Caco-2 (cell line): ENCODE measurements at regions not wholly inside any gene's neighbourhood (a gene's known extent, or its start where the extent isn't known, plus 50 kb on each side); places are given as distances from the start of the nearest gene placed in this dataset.

Source experiments
- BruUV-seq: library from RNA; stranded (reverse); fragments of 400-500 nt; replicated peaks from 2 replicates; lab custom pipeline; 2021; lab: Mats Ljungman, UMichigan
- CTCF ChIA-PET: fragments of 300-600 bp; sonication (Branson Sonifier 250); formaldehyde crosslinking; loops from one replicate; lab custom pipeline; 2022; ENCODE audit warnings: antibody characterized with exemption; lab: Charles Lee
- POLR2A ChIA-PET: fragments of 300-600 bp; sonication (Branson Sonifier 250); formaldehyde crosslinking; loops from one replicate; lab custom pipeline; 2022; ENCODE audit warnings: antibody characterized with exemption; lab: Charles Lee
- DNase-seq, 2 experiments: peaks; one replicate each; pipeline versions ENCODE4 v3.0.0 to v3.0.0-alpha.2; 2020 to 2022
- H3K27me3 ChIP-seq: replicated peaks from 2 replicates; pipeline ENCODE4 v1.6.0; 2011; ENCODE audit warnings: low read length; ENCODE audit not compliant: control insufficient read depth, insufficient read depth
- H3K36me3 ChIP-seq: 2 replicates; pipeline ENCODE4 v1.5.1; 2011; ENCODE audit warnings: low read length; ENCODE audit not compliant: control insufficient read depth, insufficient read depth
- H3K4me1 ChIP-seq: fragments of 250-450 bp; sonication (Bioruptor Pico); 2 replicates; pipeline ENCODE4 v1.5.1; 2020; ENCODE audit warnings: mild to moderate bottlenecking
- H3K4me3 ChIP-seq: 2 replicates; pipeline ENCODE4 v1.5.1; 2011; ENCODE audit warnings: low read depth, mild to moderate bottlenecking, control low read depth, low read length
- H3K9me3 ChIP-seq: fragments of 250-450 bp; sonication (Bioruptor Pico); 2 replicates; pipeline ENCODE4 v1.5.1; 2020; ENCODE audit warnings: mild to moderate bottlenecking, moderate library complexity
- H3K27ac Mint-ChIP-seq: one replicate; pipeline ENCODE4 v1.8.0; 2022; ENCODE audit warnings: mixed read lengths; ENCODE audit not compliant: unreplicated experiment
- H3K27me3 Mint-ChIP-seq: one replicate; pipeline ENCODE4 v1.8.0; 2022; ENCODE audit warnings: mixed read lengths; ENCODE audit not compliant: insufficient read depth, unreplicated experiment
- H3K36me3 Mint-ChIP-seq: one replicate; pipeline ENCODE4 v1.8.0; 2022; ENCODE audit warnings: mild to moderate bottlenecking, mixed read lengths; ENCODE audit not compliant: insufficient read depth, unreplicated experiment
- H3K4me1 Mint-ChIP-seq: one replicate; pipeline ENCODE4 v1.8.0; 2022; ENCODE audit warnings: low read depth, mixed read lengths; ENCODE audit not compliant: unreplicated experiment
- H3K4me3 Mint-ChIP-seq: one replicate; pipeline ENCODE4 v1.8.0; 2022; ENCODE audit warnings: mild to moderate bottlenecking, moderate library complexity, mixed read lengths; ENCODE audit not compliant: unreplicated experiment
- H3K9me3 Mint-ChIP-seq: one replicate; pipeline ENCODE4 v1.8.0; 2022; ENCODE audit warnings: mixed read lengths; ENCODE audit not compliant: unreplicated experiment
- intact Hi-C: fragments of 100-400 bp; cut with micrococcal nuclease; formaldehyde crosslinking; loops from one replicate; pipeline ENCODE4 v1.10.0; 2022; ENCODE audit not compliant: unreplicated experiment
- TF ChIP-seq, protein P1 (sequence below), 2 experiments: fragments of 200-600 bp in 1 of 2; IDR thresholded peaks; 1 replicate in 1 of 2; 2 replicates in 1 of 2; pipeline versions ENCODE4 v1.5.1 to v1.8.0; 2011 to 2022; ENCODE audit warnings: antibody characterized with exemption in 1 of 2, control low read depth in 1 of 2, inconsistent platforms in 1 of 2, low read depth in 1 of 2, low read length in 1 of 2, mild to moderate bottlenecking in 1 of 2, moderate library complexity in 1 of 2; ENCODE audit not compliant: insufficient read depth in 1 of 2, severe bottlenecking in 1 of 2, unreplicated experiment in 1 of 2

DNA sequence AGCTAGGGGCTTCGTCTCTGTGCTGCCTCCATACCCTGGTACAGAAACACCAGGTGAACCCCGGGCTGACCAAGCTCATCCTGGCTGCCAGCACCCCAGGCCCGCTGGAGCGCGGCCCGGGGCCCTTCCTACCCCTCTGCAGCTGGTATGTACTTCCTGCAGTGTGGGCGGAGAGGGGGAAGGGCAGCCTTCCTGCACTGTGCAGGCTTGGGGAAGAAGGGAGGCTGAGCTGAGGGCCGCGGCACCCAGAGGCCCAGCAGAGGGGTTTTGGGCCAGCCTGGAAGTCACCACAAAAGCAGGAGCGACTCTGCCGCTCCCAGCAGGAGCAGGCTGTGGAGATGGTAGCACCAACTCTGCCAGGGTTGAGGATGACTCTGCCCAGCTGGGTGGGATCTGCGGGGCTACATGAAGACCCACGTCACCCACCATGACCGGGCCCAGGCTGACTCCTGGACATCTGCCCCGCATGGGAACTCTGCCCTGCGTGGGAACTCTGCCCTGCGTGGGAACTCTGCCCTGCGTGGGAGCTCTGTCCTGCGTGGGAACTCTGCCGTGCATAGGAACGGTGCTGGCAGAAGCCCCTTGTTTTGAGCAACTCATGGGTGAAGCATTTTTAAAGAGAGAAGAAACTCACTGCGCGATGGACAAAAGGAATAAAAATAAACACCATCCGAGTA lies 273.3 kb downstream of the NDUFA10 start:
- Histone ChIP-seq H3K4me3 (no peak overlapping the region), H3K4me1 (no peaks in the 10 kb centered on the region), H3K9me3 (no peaks in the 10 kb centered on the region), H3K36me3 (no peaks in the 10 kb centered on the region), H3K27me3 (no peaks in the 10 kb centered on the region)
- Mint-ChIP-seq H3K27ac (no peak overlapping the region), H3K36me3 (no peaks in the 10 kb centered on the region), H3K4me1 (no peaks in the 10 kb centered on the region), H3K9me3 (no peaks in the 10 kb centered on the region), H3K4me3 (no peak overlapping the region), H3K27me3 (no peaks in the 10 kb centered on the region)
- intact Hi-C loops = no loop called here
- CTCF ChIA-PET = no interaction called here
- DNase-seq = no peak
- no TSS peak for BruUV-seq
- POLR2A ChIA-PET = no interaction called here
- TF ChIP-seq, protein P1, sequence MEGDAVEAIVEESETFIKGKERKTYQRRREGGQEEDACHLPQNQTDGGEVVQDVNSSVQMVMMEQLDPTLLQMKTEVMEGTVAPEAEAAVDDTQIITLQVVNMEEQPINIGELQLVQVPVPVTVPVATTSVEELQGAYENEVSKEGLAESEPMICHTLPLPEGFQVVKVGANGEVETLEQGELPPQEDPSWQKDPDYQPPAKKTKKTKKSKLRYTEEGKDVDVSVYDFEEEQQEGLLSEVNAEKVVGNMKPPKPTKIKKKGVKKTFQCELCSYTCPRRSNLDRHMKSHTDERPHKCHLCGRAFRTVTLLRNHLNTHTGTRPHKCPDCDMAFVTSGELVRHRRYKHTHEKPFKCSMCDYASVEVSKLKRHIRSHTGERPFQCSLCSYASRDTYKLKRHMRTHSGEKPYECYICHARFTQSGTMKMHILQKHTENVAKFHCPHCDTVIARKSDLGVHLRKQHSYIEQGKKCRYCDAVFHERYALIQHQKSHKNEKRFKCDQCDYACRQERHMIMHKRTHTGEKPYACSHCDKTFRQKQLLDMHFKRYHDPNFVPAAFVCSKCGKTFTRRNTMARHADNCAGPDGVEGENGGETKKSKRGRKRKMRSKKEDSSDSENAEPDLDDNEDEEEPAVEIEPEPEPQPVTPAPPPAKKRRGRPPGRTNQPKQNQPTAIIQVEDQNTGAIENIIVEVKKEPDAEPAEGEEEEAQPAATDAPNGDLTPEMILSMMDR (IDR thresholded peaks at IDR 0.05; ENCODE audit: insufficient read depth in 1 of 2, low read depth in 1 of 2, low read length in 1 of 2, severe bottlenecking in 1 of 2, unreplicated experiment in 1 of 2) = no peak

DNA sequence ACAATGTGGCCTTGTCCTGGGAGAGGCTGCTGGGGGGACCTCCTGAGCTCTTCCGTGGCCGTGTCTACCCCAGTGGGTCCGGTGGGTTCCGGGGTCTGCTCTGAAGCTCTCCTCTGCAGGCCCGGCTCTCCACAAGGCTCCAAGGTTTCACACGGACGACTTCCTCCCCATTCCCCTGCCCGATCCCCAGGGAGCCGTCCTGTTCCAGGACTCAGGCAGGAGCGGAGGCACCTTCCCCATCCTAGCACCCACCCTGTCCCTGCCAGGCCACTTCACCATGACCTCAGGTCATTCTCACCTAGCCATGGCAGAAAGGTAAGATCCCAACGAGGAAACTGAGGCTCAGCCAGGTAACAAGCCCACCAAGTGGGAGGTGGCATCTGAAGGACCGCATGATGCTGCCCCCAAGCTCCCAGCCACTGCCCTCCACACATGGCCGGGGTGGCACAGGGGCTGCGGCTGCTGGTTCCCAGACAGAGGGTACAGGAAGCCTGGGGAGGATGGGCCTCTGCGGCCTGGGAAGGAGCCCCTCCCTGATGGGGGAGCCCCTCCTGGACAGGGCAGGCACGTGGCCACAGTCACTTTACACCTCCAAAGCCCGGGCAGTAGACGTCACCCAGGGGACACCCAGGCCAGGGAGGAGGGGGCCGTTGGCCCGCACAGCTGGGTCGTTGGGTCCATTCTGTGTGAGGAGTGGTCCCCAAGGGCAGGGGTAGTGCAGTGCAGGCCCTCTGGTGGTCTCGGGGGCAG lies 274.0 kb downstream of the NDUFA10 start:
- H3K36me3 Mint-ChIP-seq = no peaks in the 10 kb centered on the region
- H3K9me3 ChIP-seq = no peaks in the 10 kb centered on the region

DNA sequence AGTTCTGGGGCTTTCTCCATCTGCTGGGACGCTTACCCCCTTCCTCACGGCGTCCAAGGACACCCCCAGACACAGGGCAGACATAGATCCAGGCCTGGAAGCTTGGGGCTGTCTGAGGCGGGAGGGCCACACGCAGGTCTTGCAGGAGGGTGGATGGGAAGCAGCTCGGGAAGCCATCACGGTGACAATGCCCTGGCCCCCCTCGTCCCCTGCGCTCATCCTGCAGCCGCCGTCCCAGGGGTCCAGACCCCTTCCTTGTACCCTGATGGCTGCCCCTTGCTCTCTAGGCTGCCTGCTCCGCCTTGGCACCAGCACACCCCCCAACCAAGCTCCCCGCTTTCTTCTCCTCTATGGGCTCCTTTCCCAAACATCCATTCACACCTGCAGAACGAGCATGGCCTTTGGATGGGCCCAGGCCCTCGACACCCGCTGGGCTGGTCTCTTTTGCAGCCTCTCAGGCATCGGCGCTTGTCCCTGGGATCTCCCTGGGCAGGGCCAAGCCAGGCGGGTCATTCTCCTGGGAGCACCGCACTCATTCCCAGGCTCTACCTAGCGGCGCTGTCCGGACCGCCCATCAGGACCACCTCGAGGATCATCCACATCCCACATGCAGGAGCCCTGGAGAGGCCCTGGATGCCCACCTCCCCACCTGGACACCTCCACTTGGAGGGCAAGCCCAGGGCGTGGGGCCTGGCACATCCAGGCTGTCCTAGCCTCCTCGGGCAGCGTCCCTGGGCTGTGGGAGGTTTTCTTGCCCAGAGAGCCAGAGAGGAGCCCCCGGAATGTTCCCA lies 274.9 kb downstream of the NDUFA10 start:
- CTCF ChIA-PET = no interaction called here
- H3K4me3 ChIP-seq = no peak overlapping the region
- POLR2A ChIA-PET = no interaction called here
- no peak for DNase-seq
- H3K36me3 ChIP-seq = no peaks in the 10 kb centered on the region
- no peaks in the 10 kb centered on the region for H3K9me3 ChIP-seq
- no peaks in the 10 kb centered on the region for H3K4me1 Mint-ChIP-seq
- H3K9me3 Mint-ChIP-seq = no peaks in the 10 kb centered on the region
- no peaks in the 10 kb centered on the region for H3K27me3 ChIP-seq
- intact Hi-C loops = no loop called here
- H3K4me1 ChIP-seq = no peaks in the 10 kb centered on the region
- no peaks in the 10 kb centered on the region for H3K27me3 Mint-ChIP-seq
- no peak overlapping the region for H3K4me3 Mint-ChIP-seq
- H3K36me3 Mint-ChIP-seq = no peaks in the 10 kb centered on the region
- H3K27ac Mint-ChIP-seq = no peak overlapping the region
- no TSS peak for BruUV-seq
- TF ChIP-seq, protein P1 (IDR thresholded peaks at IDR 0.05; ENCODE audit: insufficient read depth in 1 of 2, low read depth in 1 of 2, low read length in 1 of 2, severe bottlenecking in 1 of 2, unreplicated experiment in 1 of 2) = no peak

More for the DNA sequence above, 274.0 kb downstream of the NDUFA10 start:
- TF ChIP-seq, protein P1 (IDR thresholded peaks at IDR 0.05; ENCODE audit: insufficient read depth in 1 of 2, low read depth in 1 of 2, low read length in 1 of 2, severe bottlenecking in 1 of 2, unreplicated experiment in 1 of 2) = no peak
- ChIA-PET CTCF (no interaction called here), POLR2A (no interaction called here)
- H3K36me3 ChIP-seq = no peaks in the 10 kb centered on the region
- no TSS peak for BruUV-seq
- H3K4me3 ChIP-seq = no peak overlapping the region
- Mint-ChIP-seq H3K4me3 (no peak overlapping the region), H3K27me3 (no peaks in the 10 kb centered on the region), H3K4me1 (no peaks in the 10 kb centered on the region), H3K9me3 (no peaks in the 10 kb centered on the region), H3K27ac (no peak overlapping the region)
- DNase-seq = no peak
- intact Hi-C loops = no loop called here
- H3K4me1 ChIP-seq = no peaks in the 10 kb centered on the region
- no peaks in the 10 kb centered on the region for H3K27me3 ChIP-seq
